ENCODE measurements at regions not wholly inside any gene's neighbourhood (a gene's known extent, or its start where the extent isn't known, plus 50 kb on each side); places are given as distances from the start of the nearest gene placed in this dataset.

GRCh38 chr3:110106805-110107204, 769.5 kb upstream of the DPPA4 start (continued):
- TF ChIP-seq RREB1 (CRISPR knock-in tag; IDR thresholded peaks at IDR 0.05): no peak
- no peak for TF ChIP-seq ZNF586 (CRISPR knock-in tag; conservative IDR thresholded peaks at IDR 0.05)
- TF ChIP-seq KLF6 (CRISPR knock-in tag; IDR thresholded peaks at IDR 0.05; ENCODE audit: borderline replicate concordance): no peak
- no peak for TF ChIP-seq PKNOX1 (IDR thresholded peaks at IDR 0.05)
- TF ChIP-seq TSC22D4 (tag; IDR thresholded peaks at IDR 0.05): no peak
- TF ChIP-seq CCAR2 (IDR thresholded peaks at IDR 0.05; ENCODE audit: low read depth, low read length): no peak
- no peak for TF ChIP-seq ZNF318 (IDR thresholded peaks at IDR 0.05; ENCODE audit: borderline replicate concordance in 1 of 2, low read depth in 1 of 2)
- no peak for TF ChIP-seq RBM17 (IDR thresholded peaks at IDR 0.05; ENCODE audit: borderline replicate concordance, low read depth, low read length)
- no peak for TF ChIP-seq MCM2 (IDR thresholded peaks at IDR 0.05; ENCODE audit: low read depth)
- no peak for TF ChIP-seq NR3C1 (CRISPR knock-in tag; IDR thresholded peaks at IDR 0.05)
- TF ChIP-seq ZNF785 (CRISPR knock-in tag; IDR thresholded peaks at IDR 0.05): no peak

All from K562 (cell line).